ENCODE measurements at regions not wholly inside any gene's neighbourhood (a gene's known extent, or its start where the extent isn't known, plus 50 kb on each side); places are given as distances from the start of the nearest gene placed in this dataset.

DNA sequence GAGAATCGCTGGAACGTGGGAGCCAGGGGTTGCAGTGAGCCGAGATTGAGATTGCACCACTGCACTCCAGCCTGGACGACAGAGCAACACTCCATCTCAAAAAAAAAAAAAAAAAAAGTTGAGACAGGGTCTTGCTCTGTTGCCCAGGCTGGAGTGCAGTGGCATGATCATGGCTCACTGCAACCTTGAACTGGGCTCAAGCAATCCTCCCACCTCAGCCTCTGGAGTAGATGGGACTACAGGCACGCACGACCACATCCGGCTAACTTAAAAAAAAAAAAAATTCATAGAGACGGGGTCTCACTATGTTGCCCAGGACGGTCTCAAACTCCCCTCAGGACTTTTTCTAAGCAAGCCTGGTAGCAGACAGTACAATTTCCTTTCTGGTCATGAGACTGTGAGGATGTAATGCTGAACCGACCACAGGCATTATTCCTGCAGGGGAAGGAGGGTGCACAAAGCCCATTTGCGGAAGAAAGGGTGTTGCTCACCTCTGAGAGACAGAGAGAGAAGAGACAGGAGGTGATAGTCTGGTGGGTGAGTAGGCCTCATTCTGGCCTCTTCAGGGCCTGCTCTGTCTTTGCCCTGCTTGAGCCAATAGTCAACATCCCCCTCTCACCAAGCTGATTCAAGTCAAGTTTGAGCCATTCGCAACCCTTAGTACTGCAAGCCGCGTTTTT, 205.3 kb downstream of the ZFP36L2 start:
- TF ChIP-seq EZH2 (IDR thresholded peaks at IDR 0.05; ENCODE audit: low read length, missing control alignments): no peak
- TF ChIP-seq, protein P1, sequence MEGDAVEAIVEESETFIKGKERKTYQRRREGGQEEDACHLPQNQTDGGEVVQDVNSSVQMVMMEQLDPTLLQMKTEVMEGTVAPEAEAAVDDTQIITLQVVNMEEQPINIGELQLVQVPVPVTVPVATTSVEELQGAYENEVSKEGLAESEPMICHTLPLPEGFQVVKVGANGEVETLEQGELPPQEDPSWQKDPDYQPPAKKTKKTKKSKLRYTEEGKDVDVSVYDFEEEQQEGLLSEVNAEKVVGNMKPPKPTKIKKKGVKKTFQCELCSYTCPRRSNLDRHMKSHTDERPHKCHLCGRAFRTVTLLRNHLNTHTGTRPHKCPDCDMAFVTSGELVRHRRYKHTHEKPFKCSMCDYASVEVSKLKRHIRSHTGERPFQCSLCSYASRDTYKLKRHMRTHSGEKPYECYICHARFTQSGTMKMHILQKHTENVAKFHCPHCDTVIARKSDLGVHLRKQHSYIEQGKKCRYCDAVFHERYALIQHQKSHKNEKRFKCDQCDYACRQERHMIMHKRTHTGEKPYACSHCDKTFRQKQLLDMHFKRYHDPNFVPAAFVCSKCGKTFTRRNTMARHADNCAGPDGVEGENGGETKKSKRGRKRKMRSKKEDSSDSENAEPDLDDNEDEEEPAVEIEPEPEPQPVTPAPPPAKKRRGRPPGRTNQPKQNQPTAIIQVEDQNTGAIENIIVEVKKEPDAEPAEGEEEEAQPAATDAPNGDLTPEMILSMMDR (conservative IDR thresholded peaks at IDR 0.05 in 1 of 2, IDR thresholded peaks at IDR 0.05 in 1 of 2; ENCODE audit: low read depth in 1 of 2, low read length in 2 of 2): no peak

All from fibroblast of lung (primary cell).